ENCODE measurements at regions not wholly inside any gene's neighbourhood (a gene's known extent, or its start where the extent isn't known, plus 50 kb on each side); places are given as distances from the start of the nearest gene placed in this dataset.

GRCh38 chr21:41582866-41583265 is 74.9 kb upstream of the TMPRSS2 start:
- peak; percentile 16 for DNase-seq (ENCODE audit: extremely low spot score, unreplicated experiment)
- H3K4me3 Mint-ChIP-seq: no peak overlapping the region
- peaks cover 6% of the 10 kb centered on the region for H3K9me3 Mint-ChIP-seq
- no peaks in the 10 kb centered on the region for H3K27me3 Mint-ChIP-seq
- peaks cover 4% of the 10 kb centered on the region for H3K4me1 Mint-ChIP-seq (ENCODE audit: unreplicated experiment)
- H3K27ac Mint-ChIP-seq: peak overlapping the region; percentile 63
- TF ChIP-seq, protein P1, sequence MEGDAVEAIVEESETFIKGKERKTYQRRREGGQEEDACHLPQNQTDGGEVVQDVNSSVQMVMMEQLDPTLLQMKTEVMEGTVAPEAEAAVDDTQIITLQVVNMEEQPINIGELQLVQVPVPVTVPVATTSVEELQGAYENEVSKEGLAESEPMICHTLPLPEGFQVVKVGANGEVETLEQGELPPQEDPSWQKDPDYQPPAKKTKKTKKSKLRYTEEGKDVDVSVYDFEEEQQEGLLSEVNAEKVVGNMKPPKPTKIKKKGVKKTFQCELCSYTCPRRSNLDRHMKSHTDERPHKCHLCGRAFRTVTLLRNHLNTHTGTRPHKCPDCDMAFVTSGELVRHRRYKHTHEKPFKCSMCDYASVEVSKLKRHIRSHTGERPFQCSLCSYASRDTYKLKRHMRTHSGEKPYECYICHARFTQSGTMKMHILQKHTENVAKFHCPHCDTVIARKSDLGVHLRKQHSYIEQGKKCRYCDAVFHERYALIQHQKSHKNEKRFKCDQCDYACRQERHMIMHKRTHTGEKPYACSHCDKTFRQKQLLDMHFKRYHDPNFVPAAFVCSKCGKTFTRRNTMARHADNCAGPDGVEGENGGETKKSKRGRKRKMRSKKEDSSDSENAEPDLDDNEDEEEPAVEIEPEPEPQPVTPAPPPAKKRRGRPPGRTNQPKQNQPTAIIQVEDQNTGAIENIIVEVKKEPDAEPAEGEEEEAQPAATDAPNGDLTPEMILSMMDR (conservative IDR thresholded peaks at IDR 0.05): no peak
- H3K36me3 Mint-ChIP-seq: no peaks in the 10 kb centered on the region

GRCh38 chr21:41582298-41582840 is 74.4 kb upstream of the TMPRSS2 start:
- TF ChIP-seq, protein P1 (conservative IDR thresholded peaks at IDR 0.05): no peak
- peaks cover 6% of the 10 kb centered on the region for H3K9me3 Mint-ChIP-seq
- H3K4me1 Mint-ChIP-seq (ENCODE audit: unreplicated experiment): peaks cover 4% of the 10 kb centered on the region
- H3K27ac Mint-ChIP-seq: no peak overlapping the region
- no peak overlapping the region for H3K4me3 Mint-ChIP-seq
- H3K27me3 Mint-ChIP-seq: no peaks in the 10 kb centered on the region
- peak; percentile 24 for DNase-seq (ENCODE audit: extremely low spot score, unreplicated experiment)
- no peaks in the 10 kb centered on the region for H3K36me3 Mint-ChIP-seq

DNA sequence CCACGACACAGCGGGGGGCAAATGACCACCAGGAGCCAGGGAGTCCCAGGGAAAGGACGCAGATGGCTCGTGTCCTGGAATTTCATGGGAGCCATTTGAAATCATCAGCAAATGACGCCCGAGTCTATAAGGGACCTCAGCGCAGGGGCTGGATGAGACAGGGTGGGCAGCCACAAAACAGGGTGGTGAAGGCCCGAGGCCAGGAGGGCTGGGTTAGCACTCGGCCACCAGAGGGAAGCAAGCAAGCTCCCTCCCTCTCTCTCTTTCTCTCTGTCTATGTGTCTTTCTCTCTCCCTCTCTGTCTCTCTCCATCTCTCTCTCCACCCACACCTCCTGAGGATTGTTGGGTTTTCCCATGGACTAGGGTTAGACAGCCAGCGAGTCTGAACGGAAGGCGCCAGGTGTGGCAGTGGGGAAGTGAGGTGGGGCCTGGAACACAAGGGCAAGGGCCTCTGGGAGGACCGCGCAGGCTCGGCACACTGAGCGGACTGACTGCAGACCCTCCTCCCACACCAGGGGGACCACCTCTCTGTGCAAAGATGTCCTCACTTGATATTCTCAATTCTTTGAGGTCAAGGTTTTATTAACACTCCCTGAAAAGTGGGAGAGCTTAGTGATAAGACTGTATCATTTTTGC is 73.8 kb upstream of the TMPRSS2 start:
- peaks cover 6% of the 10 kb centered on the region for H3K9me3 Mint-ChIP-seq
- H3K36me3 Mint-ChIP-seq: no peaks in the 10 kb centered on the region
- H3K4me1 Mint-ChIP-seq (ENCODE audit: unreplicated experiment): peaks cover 4% of the 10 kb centered on the region
- TF ChIP-seq, protein P1 (conservative IDR thresholded peaks at IDR 0.05): no peak
- H3K27me3 Mint-ChIP-seq: no peaks in the 10 kb centered on the region
- DNase-seq (ENCODE audit: extremely low spot score, unreplicated experiment): peak; percentile 60
- H3K27ac Mint-ChIP-seq: no peak overlapping the region
- no peak overlapping the region for H3K4me3 Mint-ChIP-seq

DNA sequence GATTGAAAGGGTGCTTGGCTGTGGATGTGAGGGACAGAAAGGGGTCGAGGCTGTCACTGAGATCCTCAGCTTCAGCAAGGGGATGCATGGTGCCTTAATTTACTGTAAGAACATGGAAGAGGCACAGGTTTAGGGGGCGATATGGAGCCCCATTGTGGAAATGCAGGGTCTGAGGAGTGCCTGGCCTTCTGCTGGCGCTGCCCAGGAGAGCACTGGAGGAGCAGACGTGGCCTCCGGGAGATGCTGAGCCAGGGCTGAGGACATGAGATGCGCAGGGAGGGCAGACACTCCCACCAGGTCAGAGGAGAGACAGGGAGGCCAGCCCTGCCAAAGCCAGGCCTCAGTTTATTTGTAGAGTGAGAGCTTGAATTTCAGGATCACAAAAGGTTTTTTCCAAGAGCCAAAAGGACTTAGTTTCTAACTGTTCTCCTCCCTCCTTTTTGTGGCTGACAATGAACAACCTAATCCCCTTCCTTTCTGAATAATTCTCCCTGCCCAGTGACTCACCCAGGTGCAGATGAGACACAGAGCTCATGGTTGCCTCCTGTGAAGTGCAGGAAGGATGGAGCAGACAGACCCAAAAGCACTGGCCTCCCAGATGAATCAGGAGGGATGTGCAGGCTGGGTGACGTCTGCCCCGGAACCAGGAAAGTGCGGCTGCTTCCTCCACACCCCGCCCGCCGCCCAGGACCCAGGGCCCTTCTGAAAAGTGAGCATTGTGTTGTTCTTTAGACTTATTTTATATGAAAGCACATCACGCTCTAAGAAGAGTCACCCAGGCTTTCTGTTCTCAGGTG is 73.0 kb upstream of the TMPRSS2 start:
- DNase-seq (ENCODE audit: extremely low spot score, unreplicated experiment): no peak
- H3K4me3 Mint-ChIP-seq: no peak overlapping the region
- peaks cover 6% of the 10 kb centered on the region for H3K9me3 Mint-ChIP-seq
- no peaks in the 10 kb centered on the region for H3K27me3 Mint-ChIP-seq
- H3K36me3 Mint-ChIP-seq: no peaks in the 10 kb centered on the region
- peaks cover 4% of the 10 kb centered on the region for H3K4me1 Mint-ChIP-seq (ENCODE audit: unreplicated experiment)
- H3K27ac Mint-ChIP-seq: no peak overlapping the region
- TF ChIP-seq, protein P1 (conservative IDR thresholded peaks at IDR 0.05): no peak

GRCh38 chr21:41579692-41580091 is 71.7 kb upstream of the TMPRSS2 start:
- Mint-ChIP-seq H3K4me3 (no peak overlapping the region), H3K9me3 (peaks cover 6% of the 10 kb centered on the region), H3K27me3 (no peaks in the 10 kb centered on the region), H3K36me3 (no peaks in the 10 kb centered on the region), H3K4me1 (ENCODE audit: unreplicated experiment) (peaks cover 4% of the 10 kb centered on the region), H3K27ac (peak overlapping the region; percentile 36)
- no peak for DNase-seq (ENCODE audit: extremely low spot score, unreplicated experiment)
- TF ChIP-seq, protein P1 (conservative IDR thresholded peaks at IDR 0.05): no peak
